Head of caudate nucleus (tissue), 42 donors: ENCODE measurements at regions not wholly inside any gene's neighbourhood (a gene's known extent, or its start where the extent isn't known, plus 50 kb on each side); places are given as distances from the start of the nearest gene placed in this dataset.
"Not testable (repeated sequence)": the region's sequence is repeated elsewhere in the genome, so short reads cannot be mapped to it uniquely, and the experiment has no call there.

Source experiments
- DNase-seq, 42 donors: peaks; one replicate each; pipeline versions ENCODE4 v3.0.0 to v3.0.0-alpha.2; 2020 to 2021; ENCODE audit warnings: mixed read lengths in 7 of 42
- intact Hi-C: fragments of 100-400 bp; cut with DNase I; formaldehyde crosslinking; loops from one replicate; pipeline ENCODE4 v1.15.0; 2022

GRCh38 chr5:175351897-175352590 lies 91.9 kb downstream of the DRD1 start:
- DNase-seq = no peak
- intact Hi-C loops = no loop called here

GRCh38 chr5:175351126-175351525 lies 92.9 kb downstream of the DRD1 start:
- peak in 2 of 42 donors; percentile 13 to 27 for DNase-seq

DNA sequence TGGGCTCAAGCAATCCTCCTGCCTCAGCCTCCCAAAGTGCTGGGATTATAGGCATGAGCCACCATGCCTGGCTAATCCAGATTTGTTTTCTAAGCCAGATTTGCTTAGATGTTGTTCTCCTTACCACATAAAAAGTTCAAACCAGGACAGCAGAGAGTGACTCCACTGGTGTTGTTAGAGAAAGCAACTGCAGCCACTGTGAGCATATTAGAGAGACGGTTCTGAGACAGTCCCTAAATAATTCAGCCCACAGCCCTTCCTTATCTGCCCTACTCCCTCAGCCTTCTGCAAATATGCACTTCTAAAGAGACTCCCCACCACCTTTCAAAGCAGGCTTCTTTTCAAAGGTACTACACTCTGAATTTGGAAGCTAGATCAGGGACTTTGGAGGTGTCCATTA lies 96.1 kb downstream of the DRD1 start:
- intact Hi-C loops = no loop called here
- no peak for DNase-seq

More at GRCh38 chr5:175351126-175351525, 92.9 kb downstream of the DRD1 start:
- intact Hi-C loops = no loop called here

GRCh38 chr5:175347027-175347426 lies 97.0 kb downstream of the DRD1 start:
- no peak for DNase-seq
- intact Hi-C loops = no loop called here

GRCh38 chr5:175344331-175345195 lies 99.4 kb downstream of the DRD1 start:
- intact Hi-C loops = no loop called here
- DNase-seq = no peak

- DNase-seq = no peak
- intact Hi-C loops = no loop called here
Measured at GRCh38 chr5:175343308-175343707, 100.7 kb downstream of the DRD1 start.

DNA sequence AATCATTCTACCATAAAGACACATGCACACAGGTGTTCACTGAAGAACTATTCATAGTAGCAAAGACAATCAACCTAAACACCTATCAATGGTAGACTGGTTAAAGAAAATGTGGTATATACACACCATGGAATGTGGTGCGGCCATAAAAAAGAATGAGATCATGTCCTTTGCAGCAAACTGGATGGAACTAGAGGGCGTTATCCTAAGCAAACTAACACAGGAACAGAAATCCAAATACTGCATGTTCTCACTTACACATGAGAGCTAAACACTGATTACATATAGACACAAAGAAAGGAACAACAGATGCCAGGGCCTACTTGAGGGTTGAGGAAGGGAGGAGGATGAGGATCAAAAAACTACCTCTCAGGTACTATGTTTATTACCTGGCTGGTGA lies 103.8 kb downstream of the DRD1 start:
- no peak for DNase-seq

DNA sequence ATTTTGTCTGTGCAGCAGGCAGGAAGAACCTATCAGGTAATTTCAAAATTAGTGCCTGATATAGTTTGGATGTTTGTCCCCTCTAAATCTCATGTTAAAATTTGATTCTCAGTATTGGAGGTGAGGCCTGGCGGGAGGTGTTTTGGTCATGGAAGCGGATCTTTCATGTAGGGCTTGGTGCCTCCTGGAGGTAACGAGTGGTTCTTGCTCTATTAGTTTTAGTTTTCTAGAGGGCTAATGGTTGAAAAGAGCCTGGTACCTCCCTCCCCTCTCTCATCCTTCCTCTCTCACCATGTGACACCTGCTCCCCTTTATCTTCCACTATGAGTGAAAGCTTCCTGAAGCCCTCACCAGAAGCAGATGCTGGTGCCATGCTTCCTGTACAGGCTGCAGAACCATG lies 106.3 kb downstream of the DRD1 start:
- intact Hi-C loops = no loop called here
- no peak for DNase-seq

More for the DNA sequence above, 103.8 kb downstream of the DRD1 start:
- intact Hi-C loops = no loop called here

- DNase-seq = no peak
Measured at GRCh38 chr5:175336781-175337180, 107.2 kb downstream of the DRD1 start.

DNA sequence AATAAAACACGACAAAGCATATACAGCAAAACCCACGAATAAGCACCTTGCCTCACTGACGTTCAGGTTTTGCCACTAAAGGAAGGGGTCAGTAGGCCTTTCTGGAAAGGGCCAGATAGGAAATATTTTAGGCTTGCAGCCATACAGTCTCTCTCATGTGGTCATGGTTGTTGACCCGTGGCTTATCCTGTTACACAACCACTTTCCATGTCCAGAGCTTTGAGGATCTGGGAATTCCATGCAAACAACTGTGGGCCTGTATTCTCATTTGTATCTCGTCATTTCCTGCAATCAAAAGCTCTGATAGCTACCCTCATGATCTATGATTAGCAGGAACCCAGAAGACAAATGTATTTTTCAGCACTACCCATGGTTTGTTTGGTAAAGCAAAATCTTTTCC lies 108.3 kb downstream of the DRD1 start:
- no peak for DNase-seq
- intact Hi-C loops = no loop called here

More at GRCh38 chr5:175336781-175337180, 107.2 kb downstream of the DRD1 start:
- intact Hi-C loops = no loop called here

GRCh38 chr5:175331173-175332036 lies 112.6 kb downstream of the DRD1 start:
- DNase-seq, intact Hi-C loops: not testable (repeated sequence)

DNA sequence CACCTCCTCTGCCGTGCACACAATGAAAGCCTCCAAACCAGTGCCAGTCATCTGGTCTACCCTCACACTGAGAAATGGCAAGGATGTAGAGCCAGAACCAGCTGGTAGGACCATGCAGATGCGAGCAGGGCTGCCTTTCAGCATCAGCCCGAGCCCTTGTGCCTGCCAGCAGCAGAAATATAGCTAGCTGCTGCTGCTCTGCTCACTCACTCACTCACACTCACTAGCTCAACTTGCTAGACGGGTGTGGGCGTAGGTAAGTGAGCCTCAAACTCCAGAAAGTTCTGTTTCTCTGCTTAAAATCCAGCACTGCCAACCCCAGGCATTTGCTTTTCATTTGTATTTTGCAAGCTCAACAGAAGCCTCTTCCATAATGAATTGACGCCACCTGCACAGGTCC lies 114.0 kb downstream of the DRD1 start:
- DNase-seq = peak in 39 of 42 donors; percentile 16 to 89 (median 55)
- intact Hi-C loops = no loop called here

- DNase-seq = no peak
- intact Hi-C loops = no loop called here
Measured at GRCh38 chr5:175328687-175329086, 115.3 kb downstream of the DRD1 start.

DNA sequence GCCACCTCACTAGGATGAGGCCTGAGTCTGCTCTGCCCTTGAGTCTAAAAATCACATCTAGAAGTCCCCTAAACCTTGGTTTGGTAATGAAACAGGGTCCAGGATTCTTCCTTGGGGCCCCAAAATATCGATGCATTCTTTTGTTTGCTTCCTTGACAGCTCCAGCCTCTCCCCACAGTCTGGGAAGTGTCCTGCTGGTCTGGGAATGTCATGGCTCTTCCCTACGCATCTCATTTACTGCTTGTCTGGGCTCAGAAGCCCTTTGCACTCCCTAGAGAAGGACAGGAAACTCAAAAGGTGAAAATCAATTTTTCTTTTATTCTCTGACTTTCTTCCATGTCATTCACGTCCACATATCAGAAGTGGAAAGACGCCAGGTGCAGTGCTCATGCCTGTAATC lies 115.8 kb downstream of the DRD1 start:
- intact Hi-C loops = no loop called here
- DNase-seq = no peak

DNA sequence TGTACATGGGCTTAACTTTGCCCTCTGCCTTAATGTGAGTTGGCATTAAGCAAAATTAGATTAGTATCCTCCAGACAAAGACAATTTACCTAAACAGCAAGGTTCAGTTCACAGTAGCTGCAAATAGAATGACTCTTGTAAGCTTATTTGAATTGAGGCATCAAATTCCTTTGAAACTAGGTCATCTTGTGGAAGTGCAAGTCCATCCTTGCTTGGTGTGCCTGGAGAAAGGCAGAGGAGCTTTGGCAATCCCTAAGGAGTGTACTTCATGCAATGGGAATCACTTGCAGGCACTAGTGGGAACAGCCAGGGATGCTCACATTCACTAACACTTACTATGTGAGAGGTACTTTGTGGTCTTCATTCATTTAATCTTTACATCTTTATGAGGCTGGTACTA lies 118.3 kb downstream of the DRD1 start:
- intact Hi-C loops = no loop called here
- DNase-seq = no peak

DNA sequence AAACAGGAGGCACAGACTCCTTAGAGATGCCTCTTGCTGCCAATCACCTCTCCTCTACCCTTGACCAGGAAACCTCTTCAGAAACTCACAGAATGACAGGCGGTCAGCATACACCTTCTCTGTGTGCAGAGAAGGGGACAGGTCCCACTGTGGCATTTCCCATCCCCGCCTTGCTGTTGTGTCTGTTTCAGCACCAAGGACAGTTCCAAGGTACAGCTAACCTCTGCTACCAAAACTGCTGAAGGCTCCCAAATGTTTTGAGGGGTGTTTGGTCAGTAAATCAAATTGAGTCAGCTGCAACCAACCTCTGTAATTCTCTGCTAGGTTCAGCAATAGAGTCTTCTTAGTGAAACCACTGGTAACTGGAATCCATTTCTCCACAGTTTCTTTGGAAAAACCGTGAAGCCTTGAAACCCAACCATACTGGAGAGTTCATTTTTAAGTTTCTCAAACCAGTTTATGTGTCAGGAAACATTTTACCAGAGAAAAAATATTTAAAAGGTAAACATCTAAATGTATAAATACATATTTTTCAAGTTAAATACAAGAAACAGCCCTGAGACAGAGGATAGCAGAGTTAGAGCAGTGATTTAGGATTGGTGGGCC lies 122.0 kb downstream of the DRD1 start:
- intact Hi-C loops = no loop called here
- DNase-seq = peak in 1 of 42 donors; percentile 9

DNA sequence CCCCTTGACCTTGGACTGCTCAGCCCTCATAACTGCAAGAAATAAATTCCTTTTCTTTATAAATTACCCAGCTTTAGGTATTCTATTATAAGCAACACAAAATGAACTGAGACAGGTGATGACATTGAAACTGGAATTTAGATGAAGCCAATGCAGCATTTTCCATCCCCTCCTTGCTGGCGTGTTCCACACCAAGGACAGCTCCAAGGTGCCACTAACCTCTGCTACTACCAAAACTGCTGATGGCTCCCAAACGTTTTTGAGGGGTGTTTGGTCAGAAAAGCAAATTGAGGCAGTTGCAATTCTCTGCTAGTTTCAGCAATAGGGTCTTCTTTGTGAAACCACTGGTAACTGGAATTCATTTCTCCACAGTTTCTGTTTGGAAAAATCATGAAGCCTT lies 124.8 kb downstream of the DRD1 start:
- DNase-seq = no peak
- intact Hi-C loops = no loop called here

- intact Hi-C loops = no loop called here
- DNase-seq = no peak
Measured at GRCh38 chr5:175317872-175318271, 126.1 kb downstream of the DRD1 start.

DNA sequence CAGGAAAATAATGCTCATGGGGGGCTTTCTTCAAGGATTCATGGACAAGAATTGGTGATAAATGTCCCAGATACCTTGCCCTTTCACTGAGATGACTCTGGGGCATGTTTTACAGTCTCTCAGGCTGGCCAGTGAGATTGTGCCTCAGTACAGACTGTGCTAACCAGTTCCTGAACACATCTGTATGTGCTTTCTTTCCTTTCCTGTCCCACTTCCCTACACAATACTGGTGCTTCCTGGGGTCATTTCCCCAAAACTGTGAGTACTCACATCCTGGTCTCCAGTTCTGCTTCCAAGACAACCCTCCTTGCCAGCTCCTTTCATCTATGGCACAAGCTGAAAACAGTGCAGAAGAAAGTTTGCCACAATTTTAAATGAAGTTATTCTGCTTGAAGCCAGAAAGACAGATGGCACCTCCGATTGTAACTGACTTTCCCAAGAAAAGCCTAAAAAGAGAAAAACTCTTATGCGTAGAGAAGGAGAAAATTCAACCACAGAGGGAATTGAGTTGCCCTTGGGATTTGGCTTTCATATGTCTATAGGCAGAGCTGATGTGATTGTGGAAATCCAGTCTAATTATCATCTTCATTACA lies 134.7 kb downstream of the DRD1 start:
- no peak for DNase-seq
- intact Hi-C loops = no loop called here
